ENCODE measurements at regions not wholly inside any gene's neighbourhood (a gene's known extent, or its start where the extent isn't known, plus 50 kb on each side); places are given as distances from the start of the nearest gene placed in this dataset.

- DNase-seq = no peak
Measured at GRCh38 chr21:43348170-43348766, 78.7 kb downstream of the SIK1 start.

DNA sequence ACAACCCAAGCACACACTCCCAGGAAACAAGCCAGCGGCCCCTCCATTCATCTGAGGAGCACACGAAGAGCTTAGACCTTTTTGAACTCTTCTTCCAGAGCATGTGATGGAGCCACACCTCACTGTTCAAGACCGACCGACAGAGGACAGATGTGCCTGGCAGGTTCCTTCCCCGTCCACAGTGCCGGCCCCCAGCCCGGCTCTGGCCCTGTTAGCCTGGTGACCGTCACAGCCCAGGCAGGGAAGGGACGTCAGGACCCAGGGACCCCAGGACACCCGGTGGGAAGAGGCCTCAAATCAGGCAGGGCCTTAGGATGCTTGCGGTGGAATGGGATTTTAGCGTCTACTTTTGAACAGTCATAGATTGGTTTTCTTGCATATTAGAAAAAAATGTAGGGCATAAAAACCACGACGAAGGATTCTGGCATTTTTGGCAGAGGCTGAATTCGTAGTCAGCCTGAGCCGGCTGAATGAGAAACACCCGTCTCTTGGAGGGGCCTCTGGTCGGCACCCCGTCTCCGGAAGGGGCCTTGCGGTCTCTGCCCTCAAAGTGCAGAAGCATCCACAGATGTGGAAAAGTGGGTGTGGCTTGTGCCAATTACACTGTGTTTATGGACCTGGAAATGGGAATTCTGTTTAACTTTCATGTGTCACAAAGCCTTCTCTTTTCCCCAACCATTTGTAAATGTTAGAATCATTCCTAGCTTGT, 79.3 kb downstream of the SIK1 start:
- DNase-seq = no peak

DNA sequence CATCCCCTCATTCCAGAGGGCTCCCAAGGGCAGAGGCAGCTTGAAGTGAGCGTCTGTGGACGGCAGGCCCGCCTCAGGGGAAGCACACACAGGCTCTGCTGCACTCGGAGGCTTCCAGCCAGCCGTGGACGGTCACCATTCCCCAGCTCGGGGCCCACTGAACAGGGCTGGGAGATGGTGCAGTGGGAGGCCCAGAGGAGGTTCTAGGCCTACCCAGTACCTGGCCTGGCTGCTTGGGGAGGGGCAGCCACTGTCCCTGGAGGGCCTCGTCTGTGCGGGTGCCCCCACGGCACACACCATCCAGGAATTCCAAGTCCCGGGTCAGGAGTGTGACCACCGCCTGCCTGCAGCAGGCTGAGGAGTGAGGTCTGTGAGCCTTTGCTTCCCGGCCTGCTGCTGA, 80.4 kb downstream of the SIK1 start:
- no peak for DNase-seq

GRCh38 chr21:43345746-43346409, 81.1 kb downstream of the SIK1 start:
- DNase-seq = no peak

DNA sequence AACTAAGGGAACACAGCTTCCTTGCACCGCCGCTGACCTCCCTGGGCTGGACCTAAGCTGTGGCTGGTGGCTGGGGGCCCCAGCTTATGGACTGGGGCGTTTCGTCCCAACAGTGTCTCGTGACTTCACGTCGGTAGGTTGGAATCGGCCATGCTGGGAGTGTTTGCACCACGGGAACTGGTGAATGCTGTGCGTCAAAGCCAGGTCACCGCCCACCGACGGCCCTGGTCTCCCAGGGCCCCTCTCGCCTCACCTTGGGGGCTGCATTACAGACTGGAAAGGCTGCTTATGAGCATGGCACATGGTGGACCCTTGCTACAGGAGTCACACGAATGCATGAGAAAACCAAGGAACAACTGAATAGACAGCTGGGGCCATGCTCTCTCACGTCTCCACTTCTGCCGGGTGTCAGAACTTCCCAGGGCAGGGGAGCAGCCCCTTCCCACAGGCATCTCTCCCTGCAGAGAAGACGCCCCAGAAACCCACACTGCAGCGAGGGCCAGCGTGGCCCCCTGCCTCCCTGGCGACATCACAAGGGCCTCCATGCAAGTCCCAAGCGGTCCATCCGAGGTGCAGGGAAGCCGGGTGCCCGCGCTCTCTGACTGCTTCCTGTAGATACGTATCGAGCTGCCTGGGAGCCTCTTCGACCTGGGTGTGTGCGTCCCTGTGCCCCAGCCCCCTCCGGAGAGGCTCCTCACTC, 81.7 kb downstream of the SIK1 start:
- DNase-seq = no peak

GRCh38 chr21:43343992-43344886, 82.7 kb downstream of the SIK1 start:
- peak; percentile 54 for DNase-seq

- DNase-seq = no peak
Measured at GRCh38 chr21:43343095-43343991, 83.6 kb downstream of the SIK1 start.

DNA sequence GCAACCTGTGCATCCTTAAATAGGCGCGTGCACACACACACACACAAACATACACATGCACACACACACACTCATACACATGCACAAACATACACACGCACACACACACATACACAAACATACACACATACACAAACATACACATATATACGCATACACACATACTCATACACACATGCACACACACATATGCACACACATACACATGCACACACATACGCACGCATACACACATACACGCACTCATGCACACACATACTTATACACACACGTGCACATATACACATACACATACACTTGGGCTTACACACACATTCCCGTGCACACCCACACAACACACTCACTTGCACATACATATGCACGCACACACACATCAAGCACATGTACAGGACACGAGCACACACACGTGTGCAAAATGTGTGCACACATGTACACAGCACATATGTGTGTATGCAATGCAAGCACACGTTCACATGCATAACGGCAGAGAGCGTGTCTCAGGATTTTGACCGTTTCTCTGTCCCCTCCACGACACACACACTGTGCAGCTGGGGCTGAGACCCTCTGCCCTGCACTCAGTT, 84.5 kb downstream of the SIK1 start:
- no peak for DNase-seq

DNA sequence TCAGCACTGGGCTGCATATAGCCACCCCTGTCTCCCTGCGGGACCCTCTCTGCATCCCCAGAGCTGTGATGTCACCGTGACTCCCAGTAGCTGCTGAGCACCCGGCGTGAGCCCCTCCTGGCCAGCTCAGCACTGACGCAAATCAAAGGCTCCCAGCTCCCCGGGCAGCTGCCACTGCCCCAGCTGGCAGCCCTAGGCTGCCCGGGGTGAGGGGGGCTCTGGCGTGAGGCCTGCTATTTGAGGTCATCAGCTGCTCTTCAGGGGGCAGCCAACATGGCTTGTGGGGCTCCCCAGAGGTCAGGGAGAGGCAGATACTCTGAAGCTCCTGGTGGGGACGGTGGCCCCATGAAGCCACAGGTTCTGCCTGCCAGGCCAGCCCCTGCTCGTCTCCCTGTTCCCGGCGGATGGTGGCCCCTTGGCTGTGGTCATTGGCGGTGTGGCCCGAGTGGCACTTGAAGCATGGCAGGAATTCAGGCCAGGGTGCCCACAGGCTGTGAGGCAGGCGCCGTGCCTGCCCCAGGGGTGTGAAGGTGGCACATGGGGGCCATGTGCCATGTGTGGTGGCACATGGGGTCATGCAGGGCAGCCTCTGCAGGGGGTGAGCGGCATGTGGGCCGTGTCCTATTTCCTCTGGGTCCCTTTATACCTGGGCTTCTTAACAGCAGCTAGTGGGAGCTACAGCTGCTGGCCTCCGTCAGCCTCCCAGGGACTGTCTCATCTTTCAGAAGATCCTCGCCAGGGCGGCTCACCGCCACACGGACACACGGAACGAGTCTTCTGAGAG, 85.4 kb downstream of the SIK1 start:
- DNase-seq = peak; percentile 87

DNA sequence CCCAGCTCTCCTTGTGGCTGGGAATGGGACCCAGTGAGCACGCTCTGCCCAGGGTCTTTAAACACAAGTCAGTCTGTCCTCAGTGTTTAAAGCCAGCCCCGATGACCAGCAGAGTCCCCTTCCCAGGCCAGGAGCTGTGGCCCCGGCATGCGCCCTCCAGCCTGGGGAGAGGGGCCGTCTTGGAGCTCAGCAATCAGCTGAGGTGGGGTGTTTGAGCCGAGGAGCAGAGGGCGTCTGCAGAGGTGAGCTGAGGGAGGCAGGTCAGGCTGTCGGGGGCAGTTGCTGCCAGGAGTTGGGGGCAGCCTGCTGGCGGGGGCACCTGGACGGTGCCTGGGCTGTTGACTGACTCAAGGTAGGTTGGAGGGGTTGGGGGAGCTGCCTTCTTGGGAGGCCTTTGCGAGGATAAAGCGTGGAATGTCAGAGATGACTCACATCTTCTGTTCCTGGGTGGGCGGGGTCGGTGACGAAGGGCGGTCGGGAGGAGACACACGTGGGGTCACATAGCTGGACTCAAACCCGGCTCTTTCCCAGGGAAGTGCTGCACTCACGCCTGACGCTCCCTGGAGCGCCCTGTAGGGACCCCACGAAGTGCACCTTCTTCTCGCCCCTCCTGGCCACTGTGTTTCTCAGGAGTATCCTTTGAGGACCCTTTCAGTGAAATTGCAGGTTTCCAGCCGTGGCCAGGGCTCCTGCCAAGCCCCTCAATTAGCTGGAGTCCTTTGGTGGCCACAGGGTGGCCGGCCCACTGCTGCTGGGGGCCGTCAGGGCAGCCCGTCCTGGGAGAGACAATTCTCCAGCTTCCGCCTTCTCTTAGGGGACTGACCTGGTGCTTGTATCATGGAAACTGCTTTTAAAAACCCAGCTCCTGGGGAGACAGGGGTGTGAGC, 86.2 kb downstream of the SIK1 start:
- no peak for DNase-seq

- DNase-seq = no peak
Measured at GRCh38 chr21:43339668-43340067, 87.3 kb downstream of the SIK1 start.

DNA sequence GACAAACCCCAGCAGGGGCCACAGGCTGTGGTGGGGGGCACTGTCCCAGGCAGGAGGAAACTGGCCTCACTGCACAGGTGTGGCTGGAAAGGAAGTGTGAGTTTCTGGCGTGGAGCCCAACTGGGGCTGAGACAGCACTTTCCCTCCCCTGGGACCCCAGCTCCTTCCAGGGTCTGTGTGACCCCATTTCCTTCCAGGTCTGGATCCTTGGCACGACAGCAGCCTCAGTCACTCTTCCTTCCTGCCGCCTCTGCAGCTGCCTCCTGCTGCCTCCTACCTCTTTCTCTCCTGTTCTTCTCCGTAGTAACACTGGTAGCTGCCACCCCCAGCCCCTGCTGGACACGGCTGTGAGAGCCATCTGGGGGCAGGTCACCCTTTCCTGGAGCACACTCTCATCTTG, 88.0 kb downstream of the SIK1 start:
- no peak for DNase-seq

GRCh38 chr21:43337901-43338655, 88.9 kb downstream of the SIK1 start:
- DNase-seq = no peak

DNA sequence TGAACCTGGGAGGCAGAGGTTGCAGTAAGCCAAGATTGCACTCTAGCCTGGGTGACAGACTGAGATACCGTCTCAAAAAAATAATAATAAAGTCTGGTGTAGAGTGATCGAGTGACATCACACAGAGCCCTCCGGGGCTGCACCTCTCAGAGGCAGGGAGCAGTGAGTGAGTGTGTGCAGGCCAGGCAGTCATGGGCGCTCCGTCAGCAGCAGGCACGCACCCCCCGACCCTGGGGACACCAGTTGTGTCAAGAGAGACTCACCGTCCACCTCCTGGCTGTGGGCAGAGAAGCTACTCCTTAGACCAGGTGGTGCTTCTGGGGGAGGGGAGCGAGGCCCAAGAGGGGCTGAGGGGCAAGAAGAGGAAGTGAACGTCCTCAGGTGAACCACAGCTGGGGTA, 91.8 kb downstream of the SIK1 start:
- DNase-seq = no peak

GRCh38 chr21:43334214-43334958, 92.5 kb downstream of the SIK1 start:
- DNase-seq = no peak

GRCh38 chr21:43333298-43334062, 93.5 kb downstream of the SIK1 start:
- DNase-seq = peak; percentile 84

All from tongue (tissue), 1 donor.